HFF-Myc (cell line): ENCODE measurements at regions not wholly inside any gene's neighbourhood (a gene's known extent, or its start where the extent isn't known, plus 50 kb on each side); places are given as distances from the start of the nearest gene placed in this dataset.

ENCODE experiments used
- DNase-seq: peaks from one replicate; pipeline ENCODE4 v3.0.0-alpha.2; 2011; ENCODE audit warnings: low read depth; ENCODE audit errors: extremely low read depth
- H3K4me3 ChIP-seq: replicated peaks from 2 replicates; pipeline ENCODE4 v1.5.1; 2011; ENCODE audit warnings: low read depth, mild to moderate bottlenecking, control low read depth, low read length
- CTCF ChIP-seq: IDR thresholded peaks from 2 replicates; pipeline ENCODE4 v1.5.1; 2012; ENCODE audit warnings: mild to moderate bottlenecking, low read depth, low read length, control low read depth; ENCODE audit errors: missing control alignments

- no peak overlapping the region for H3K4me3 ChIP-seq
- TF ChIP-seq CTCF = no peak
- DNase-seq = no peak
These were observed 110.0 kb upstream of the CDIN1 start for GRCh38 chr15:36469311-36469966.

- H3K4me3 ChIP-seq = no peak overlapping the region
- no peak for TF ChIP-seq CTCF
- DNase-seq = no peak
These were observed 106.8 kb upstream of the CDIN1 start for GRCh38 chr15:36472672-36473071.

- H3K4me3 ChIP-seq = no peak overlapping the region
- no peak for DNase-seq
- no peak for TF ChIP-seq CTCF
These were observed 100.9 kb upstream of the CDIN1 start for GRCh38 chr15:36478561-36478960.

- no peak for TF ChIP-seq CTCF
- no peak overlapping the region for H3K4me3 ChIP-seq
- no peak for DNase-seq
These were observed 100.1 kb upstream of the CDIN1 start for GRCh38 chr15:36479200-36479896.

GRCh38 chr15:36481156-36481555 is 98.3 kb upstream of the CDIN1 start:
- TF ChIP-seq CTCF = no peak
- H3K4me3 ChIP-seq = no peak overlapping the region
- DNase-seq = no peak

GRCh38 chr15:36483409-36483808 is 96.0 kb upstream of the CDIN1 start:
- TF ChIP-seq CTCF = no peak
- H3K4me3 ChIP-seq = no peak overlapping the region
- DNase-seq = no peak
